ENCODE measurements at regions not wholly inside any gene's neighbourhood (a gene's known extent, or its start where the extent isn't known, plus 50 kb on each side); places are given as distances from the start of the nearest gene placed in this dataset.
A peak's percentile ranks its signal among the peaks of the same experiment; 100 is the strongest.

- no peak for TF ChIP-seq CTCF (IDR thresholded peaks at IDR 0.05; ENCODE audit: low read depth, low read length)
- no peaks in the 10 kb centered on the region for H3K9me3 ChIP-seq
- H3K4me1 ChIP-seq: peaks cover 3% of the 10 kb centered on the region; the same call in 1 of the 2 replicates
These were observed 418.7 kb downstream of the ETNK1 start for GRCh38 chr12:23043646-23044045.

GRCh38 chr12:23049180-23049579 is 424.2 kb downstream of the ETNK1 start:
- no peaks in the 10 kb centered on the region for H3K27me3 ChIP-seq
- H3K4me3 ChIP-seq (ENCODE audit: low read depth, low read length): no peak overlapping the region
- H3K4me1 ChIP-seq: no peaks in the 10 kb centered on the region
- no peaks in the 10 kb centered on the region; the same call in 1 of the 2 replicates for H3K9me3 ChIP-seq
- H3K36me3 ChIP-seq: no peaks in the 10 kb centered on the region; the same call in 1 of the 2 replicates
- DNase-seq: no peak
- TF ChIP-seq CTCF (IDR thresholded peaks at IDR 0.05; ENCODE audit: low read depth, low read length): no peak

More at GRCh38 chr12:23043646-23044045, 418.7 kb downstream of the ETNK1 start:
- H3K36me3 ChIP-seq: no peaks in the 10 kb centered on the region
- H3K27me3 ChIP-seq: no peaks in the 10 kb centered on the region
- no peak for DNase-seq
- H3K4me3 ChIP-seq (ENCODE audit: low read depth, low read length): no peak overlapping the region

- peak; percentile 75 for TF ChIP-seq CTCF (IDR thresholded peaks at IDR 0.05; ENCODE audit: low read depth, low read length)
- no peaks in the 10 kb centered on the region for H3K9me3 ChIP-seq
- H3K4me1 ChIP-seq: no peaks in the 10 kb centered on the region
- peak; percentile 44 for DNase-seq
- H3K36me3 ChIP-seq: no peaks in the 10 kb centered on the region
- no peak overlapping the region for H3K4me3 ChIP-seq (ENCODE audit: low read depth, low read length)
- H3K27me3 ChIP-seq: no peaks in the 10 kb centered on the region
These were observed 430.0 kb downstream of the ETNK1 start for GRCh38 chr12:23055004-23055403.

- H3K9me3 ChIP-seq: no peaks in the 10 kb centered on the region
- no peak overlapping the region for H3K4me3 ChIP-seq (ENCODE audit: low read depth, low read length)
These were observed 432.6 kb downstream of the ETNK1 start for GRCh38 chr12:23057571-23057970.

GRCh38 chr12:23060161-23060560 is 435.2 kb downstream of the ETNK1 start:
- no peaks in the 10 kb centered on the region for H3K4me1 ChIP-seq
- no peaks in the 10 kb centered on the region for H3K36me3 ChIP-seq
- no peak overlapping the region for H3K4me3 ChIP-seq (ENCODE audit: low read depth, low read length)
- DNase-seq: no peak
- H3K27me3 ChIP-seq: no peaks in the 10 kb centered on the region
- no peaks in the 10 kb centered on the region for H3K9me3 ChIP-seq
- TF ChIP-seq CTCF (IDR thresholded peaks at IDR 0.05; ENCODE audit: low read depth, low read length): no peak

More at GRCh38 chr12:23057571-23057970, 432.6 kb downstream of the ETNK1 start:
- no peaks in the 10 kb centered on the region for H3K36me3 ChIP-seq
- no peaks in the 10 kb centered on the region for H3K27me3 ChIP-seq
- no peak for TF ChIP-seq CTCF (IDR thresholded peaks at IDR 0.05; ENCODE audit: low read depth, low read length)
- no peaks in the 10 kb centered on the region for H3K4me1 ChIP-seq
- no peak for DNase-seq

- H3K9me3 ChIP-seq: no peaks in the 10 kb centered on the region
- DNase-seq: no peak
- TF ChIP-seq CTCF (IDR thresholded peaks at IDR 0.05; ENCODE audit: low read depth, low read length): no peak
These were observed 438.2 kb downstream of the ETNK1 start for GRCh38 chr12:23063206-23063605.

More at GRCh38 chr12:23063206-23063605, 438.2 kb downstream of the ETNK1 start:
- H3K4me3 ChIP-seq (ENCODE audit: low read depth, low read length): no peak overlapping the region
- H3K36me3 ChIP-seq: no peaks in the 10 kb centered on the region
- H3K4me1 ChIP-seq: peaks cover 3% of the 10 kb centered on the region; the same call in 1 of the 2 replicates
- H3K27me3 ChIP-seq: no peaks in the 10 kb centered on the region
